Right lobe of liver (tissue), 4 donors: ENCODE measurements at regions not wholly inside any gene's neighbourhood (a gene's known extent, or its start where the extent isn't known, plus 50 kb on each side); places are given as distances from the start of the nearest gene placed in this dataset.

Experiments used
- CTCF ChIP-seq, 4 donors: fragments of 200-600 bp in 3 of 4; fragments of 450-650 bp in 1 of 4; IDR thresholded peaks; one replicate each; pipeline versions ENCODE4 v1.5.1 to v1.8.0; 2016 to 2022; ENCODE audit warnings: antibody characterized with exemption in 4 of 4, mild to moderate bottlenecking in 2 of 4
- POLR2A ChIP-seq: fragments of 450-650 bp; IDR thresholded peaks from one replicate; pipeline ENCODE4 v1.6.1; 2017; ENCODE audit warnings: antibody characterized with exemption, mild to moderate bottlenecking
- donor health status: DM: no; HTN: no; CAD: no.
- donor health status: DM: no; HTN: no; CAD: no.
- donor health status: DM: no; HTN: yes; CAD: no.

- TF ChIP-seq CTCF (IDR thresholded peaks at IDR 0.05) (no peak), POLR2A (no peak)
Observed at GRCh38 chr4:36900446-36900987, 344.0 kb upstream of the NWD2 start.
